Mesenchymal stem cell (in vitro differentiated cells and primary cell): ENCODE measurements at regions not wholly inside any gene's neighbourhood (a gene's known extent, or its start where the extent isn't known, plus 50 kb on each side); places are given as distances from the start of the nearest gene placed in this dataset.

ENCODE experiments used
- DNase-seq: peaks from one replicate; pipeline ENCODE4 v3.0.0-alpha.2; 2013
- H2AFZ ChIP-seq: one replicate; pipeline ENCODE4 v1.6.1; 2013; ENCODE audit warnings: low read depth, mild to moderate bottlenecking, control low read depth, inconsistent platforms, low read length, moderate library complexity
- H2AK5ac ChIP-seq: 2 replicates; pipeline ENCODE4 v1.6.1; 2013; ENCODE audit warnings: low read length, moderate library complexity, mild to moderate bottlenecking, inconsistent platforms; ENCODE audit not compliant: severe bottlenecking
- H2BK120ac ChIP-seq: one replicate; pipeline ENCODE4 v1.6.1; 2013; ENCODE audit warnings: low read depth, mild to moderate bottlenecking, inconsistent platforms, low read length, moderate library complexity
- H2BK12ac ChIP-seq, 2 experiments: one replicate each; pipeline ENCODE4 v1.6.1; 2013; ENCODE audit warnings: inconsistent platforms in 2 of 2, low read length in 2 of 2, mild to moderate bottlenecking in 2 of 2, moderate library complexity in 2 of 2, control low read depth in 1 of 2
- H2BK15ac ChIP-seq: one replicate; pipeline ENCODE4 v1.6.1; 2013; ENCODE audit warnings: mild to moderate bottlenecking, low read depth, inconsistent platforms; ENCODE audit not compliant: poor library complexity, severe bottlenecking
- H2BK5ac ChIP-seq: 2 replicates; pipeline ENCODE4 v1.6.1; 2013; ENCODE audit warnings: low read depth, mild to moderate bottlenecking, low read length, control low read depth, inconsistent platforms; ENCODE audit not compliant: poor library complexity, severe bottlenecking
- H3K14ac ChIP-seq, 2 experiments: one replicate each; pipeline ENCODE4 v1.6.1; 2013; ENCODE audit warnings: inconsistent platforms in 2 of 2, low read length in 2 of 2, control low read depth in 1 of 2, mild to moderate bottlenecking in 1 of 2, moderate library complexity in 1 of 2
- H3K18ac ChIP-seq, 2 experiments: one replicate each; pipeline ENCODE4 v1.6.1; 2013; ENCODE audit warnings: inconsistent platforms in 2 of 2, low read length in 2 of 2, control low read depth in 1 of 2, low read depth in 1 of 2, mild to moderate bottlenecking in 1 of 2
- H3K23ac ChIP-seq, 2 experiments: one replicate each; pipeline ENCODE4 v1.6.1; 2013; ENCODE audit warnings: inconsistent platforms in 2 of 2, low read length in 2 of 2, mild to moderate bottlenecking in 2 of 2, moderate library complexity in 2 of 2, control low read depth in 1 of 2
- H3K27ac ChIP-seq: 2 replicates; pipeline ENCODE4 v1.5.1; 2013; ENCODE audit warnings: mild to moderate bottlenecking, moderate library complexity, low read length, control low read depth, inconsistent platforms; ENCODE audit not compliant: poor library complexity, severe bottlenecking
- H3K27me3 ChIP-seq, 2 experiments: 2 replicates each; pipeline versions ENCODE4 v1.6.1 to v1.7.0; 2013; ENCODE audit warnings: low read length in 2 of 2, mild to moderate bottlenecking in 2 of 2, moderate library complexity in 2 of 2, control low read depth in 1 of 2, inconsistent platforms in 1 of 2; ENCODE audit not compliant: control insufficient read depth in 1 of 2, insufficient read depth in 1 of 2
- H3K36me3 ChIP-seq, 2 experiments: 2 replicates each; pipeline versions ENCODE4 v1.6.1 to v1.7.0; 2013; ENCODE audit warnings: low read length in 2 of 2, control low read depth in 1 of 2, inconsistent platforms in 1 of 2, low read depth in 1 of 2, mild to moderate bottlenecking in 1 of 2; ENCODE audit not compliant: insufficient read depth in 2 of 2, control insufficient read depth in 1 of 2
- H3K4ac ChIP-seq, 2 experiments: one replicate each; pipeline ENCODE4 v1.6.1; 2013; ENCODE audit warnings: inconsistent platforms in 2 of 2, low read length in 2 of 2, mild to moderate bottlenecking in 2 of 2, moderate library complexity in 2 of 2, control low read depth in 1 of 2, low read depth in 1 of 2
- H3K4me1 ChIP-seq: 2 replicates; pipeline ENCODE4 v1.6.1; 2013; ENCODE audit warnings: low read depth, low read length, control low read depth; ENCODE audit not compliant: control insufficient read depth, insufficient read depth
- H3K4me2 ChIP-seq: 2 replicates; pipeline ENCODE4 v1.6.1; 2013; ENCODE audit warnings: low read length, mild to moderate bottlenecking, inconsistent platforms; ENCODE audit not compliant: poor library complexity, severe bottlenecking
- H3K4me3 ChIP-seq, 2 experiments: 2 replicates each; pipeline versions ENCODE4 v1.5.1 to v1.7.0; 2013; ENCODE audit warnings: low read length in 2 of 2, mild to moderate bottlenecking in 2 of 2, control low read depth in 1 of 2, low read depth in 1 of 2; ENCODE audit not compliant: insufficient read depth in 1 of 2
- H3K79me1 ChIP-seq: replicated peaks from 2 replicates; pipeline ENCODE4 v1.6.1; 2013; ENCODE audit warnings: mild to moderate bottlenecking, control low read depth, low read length, inconsistent platforms; ENCODE audit not compliant: poor library complexity, severe bottlenecking
- H3K9ac ChIP-seq: 2 replicates; pipeline ENCODE4 v1.7.0; 2013; ENCODE audit warnings: mild to moderate bottlenecking, low read length, moderate library complexity
- H3K9me3 ChIP-seq: 2 replicates; pipeline ENCODE4 v1.7.0; 2013; ENCODE audit warnings: mild to moderate bottlenecking, low read length; ENCODE audit not compliant: control insufficient read depth
- H4K8ac ChIP-seq: one replicate; pipeline ENCODE4 v1.6.1; 2013; ENCODE audit warnings: inconsistent platforms, mild to moderate bottlenecking, low read length, moderate library complexity
- H4K91ac ChIP-seq: one replicate; pipeline ENCODE4 v1.6.1; 2013; ENCODE audit warnings: mild to moderate bottlenecking, low read length, inconsistent platforms
- WGBS: methylation state at CpG from one replicate; pipeline ENCODE4 v1.1.7; 2013; ENCODE audit warnings: mixed read lengths; 5-methylcytosine and 5-hydroxymethylcytosine counted together

DNA sequence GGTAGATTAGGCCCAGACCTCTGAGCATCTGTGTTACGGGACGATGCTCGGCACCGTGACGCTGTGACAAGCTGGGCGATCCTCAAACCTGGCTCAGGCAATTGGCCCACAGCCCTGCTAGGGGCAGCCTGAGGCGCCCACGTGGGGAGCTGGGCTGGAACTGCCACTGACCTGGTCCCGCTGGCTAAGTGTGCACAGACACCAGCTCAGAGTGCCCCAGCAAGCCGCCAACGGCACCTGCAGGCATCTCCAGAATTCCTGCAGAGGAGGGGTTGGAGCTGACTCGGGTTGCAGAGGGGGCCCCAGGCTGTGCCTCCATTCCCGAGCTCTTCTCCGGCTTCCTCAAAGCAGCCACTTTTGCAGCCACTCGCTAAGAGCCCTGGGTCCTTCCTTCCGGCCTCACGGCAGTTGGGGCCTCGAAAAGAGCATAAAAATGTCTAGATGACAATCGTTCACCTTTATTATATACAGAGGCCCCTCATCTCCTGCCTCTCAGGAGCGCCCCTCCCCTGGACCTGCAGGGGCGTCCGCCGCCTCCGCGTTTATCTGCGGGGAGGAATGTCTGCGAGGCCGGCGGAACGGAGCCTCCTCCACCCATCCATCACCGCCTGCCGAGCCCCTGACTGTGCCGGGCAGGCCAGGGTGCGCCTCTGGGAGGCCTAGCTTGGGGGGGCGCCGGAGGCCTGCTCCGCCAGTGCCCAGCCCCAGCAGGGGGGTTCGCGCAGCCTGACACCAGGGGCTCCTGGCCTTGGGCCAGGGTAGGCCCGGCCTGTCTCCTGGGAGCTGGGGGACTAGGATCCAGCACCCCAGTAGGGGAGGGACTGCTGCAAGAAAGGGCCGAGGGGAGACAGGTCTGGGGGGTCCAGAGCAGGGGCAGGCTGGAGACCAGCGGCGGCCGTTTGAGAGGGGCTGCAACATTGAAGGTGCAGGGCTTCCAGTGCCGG lies 144.9 kb downstream of the BARX1 start:
- 63% methylated on average over 41 of the region's 45 CpGs for WGBS

DNA sequence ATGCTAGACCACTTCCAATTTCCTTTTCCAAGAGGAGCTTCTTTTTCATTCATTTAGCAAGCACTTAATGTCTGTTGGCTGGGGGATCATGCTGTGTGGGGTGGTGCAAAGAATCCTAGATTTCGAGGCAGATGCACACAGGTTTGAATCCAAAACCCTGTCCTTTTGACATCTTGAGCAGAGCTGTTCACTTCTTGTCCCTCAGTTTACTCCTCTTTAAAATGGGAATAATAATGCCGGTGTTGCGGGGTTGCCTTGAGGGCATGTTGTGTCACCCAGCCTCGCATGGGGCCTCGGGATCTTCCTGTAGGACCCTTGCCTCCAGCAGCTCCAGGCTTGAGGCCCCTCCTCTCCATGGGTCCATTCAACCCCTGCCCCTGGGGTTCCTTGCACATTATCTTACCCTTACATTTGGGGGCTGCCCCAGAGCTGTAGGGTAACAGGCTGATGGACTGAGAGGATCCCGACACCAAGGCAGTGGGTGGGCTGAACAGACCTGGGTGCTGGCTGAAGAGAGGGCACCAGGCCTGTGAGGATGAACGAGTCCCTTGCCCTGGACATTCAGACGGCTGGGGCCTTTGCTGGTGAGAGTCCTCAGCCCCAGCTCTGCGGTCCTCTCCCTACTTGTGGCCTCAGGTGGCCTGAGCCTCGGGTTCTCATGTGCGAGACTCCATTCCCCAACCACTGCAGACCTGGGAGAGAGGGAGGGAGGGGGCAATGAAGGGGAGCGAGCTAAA lies 145.8 kb downstream of the BARX1 start:
- Histone ChIP-seq H4K91ac (no peak overlapping the region), H2BK15ac (no peak overlapping the region), H4K8ac (no peak overlapping the region), H2AFZ (no peak overlapping the region), H2AK5ac (no peak overlapping the region), H3K27ac (no peak overlapping the region), H3K4me3 (no peak overlapping the region), H2BK5ac (no peak overlapping the region), H3K9me3 (no peaks in the 10 kb centered on the region), H2BK12ac (no peak overlapping the region), H3K9ac (no peak overlapping the region), H2BK120ac (no peak overlapping the region), H3K4me2 (no peak overlapping the region), H3K36me3 (no peaks in the 10 kb centered on the region), H3K4me1 (no peaks in the 10 kb centered on the region), H3K23ac (no peak overlapping the region), H3K27me3 (peaks cover 10 to 30% of the 10 kb centered on the region in 2 experiments), H3K4ac (no peak overlapping the region), H3K79me1 (no peaks in the 10 kb centered on the region), H3K14ac (no peak overlapping the region), H3K18ac (no peak overlapping the region)
- DNase-seq, result no peak
- WGBS, result 77% methylated on average over 10 of the region's 12 CpGs

More for the DNA sequence above, 144.9 kb downstream of the BARX1 start:
- H2BK12ac ChIP-seq, result no peak overlapping the region
- no peak for DNase-seq
- H2BK5ac ChIP-seq, result no peak overlapping the region
- no peak overlapping the region for H3K18ac ChIP-seq
- no peak overlapping the region for H3K9ac ChIP-seq
- no peaks in the 10 kb centered on the region for H3K36me3 ChIP-seq
- no peaks in the 10 kb centered on the region for H3K4me1 ChIP-seq
- H3K23ac ChIP-seq, result no peak overlapping the region
- H3K9me3 ChIP-seq, result no peaks in the 10 kb centered on the region
- no peak overlapping the region for H3K4me2 ChIP-seq
- no peak overlapping the region for H2AFZ ChIP-seq
- H3K4me3 ChIP-seq, result peak overlapping the region in 1 of 2 experiments; percentile 24
- no peak overlapping the region for H4K91ac ChIP-seq
- no peak overlapping the region for H3K4ac ChIP-seq
- H2AK5ac ChIP-seq, result no peak overlapping the region
- H3K14ac ChIP-seq, result no peak overlapping the region
- no peaks in the 10 kb centered on the region for H3K79me1 ChIP-seq
- H2BK15ac ChIP-seq, result no peak overlapping the region
- peaks cover 10 to 34% of the 10 kb centered on the region in 2 experiments for H3K27me3 ChIP-seq
- H3K27ac ChIP-seq, result no peak overlapping the region
- H2BK120ac ChIP-seq, result no peak overlapping the region
- H4K8ac ChIP-seq, result no peak overlapping the region

DNA sequence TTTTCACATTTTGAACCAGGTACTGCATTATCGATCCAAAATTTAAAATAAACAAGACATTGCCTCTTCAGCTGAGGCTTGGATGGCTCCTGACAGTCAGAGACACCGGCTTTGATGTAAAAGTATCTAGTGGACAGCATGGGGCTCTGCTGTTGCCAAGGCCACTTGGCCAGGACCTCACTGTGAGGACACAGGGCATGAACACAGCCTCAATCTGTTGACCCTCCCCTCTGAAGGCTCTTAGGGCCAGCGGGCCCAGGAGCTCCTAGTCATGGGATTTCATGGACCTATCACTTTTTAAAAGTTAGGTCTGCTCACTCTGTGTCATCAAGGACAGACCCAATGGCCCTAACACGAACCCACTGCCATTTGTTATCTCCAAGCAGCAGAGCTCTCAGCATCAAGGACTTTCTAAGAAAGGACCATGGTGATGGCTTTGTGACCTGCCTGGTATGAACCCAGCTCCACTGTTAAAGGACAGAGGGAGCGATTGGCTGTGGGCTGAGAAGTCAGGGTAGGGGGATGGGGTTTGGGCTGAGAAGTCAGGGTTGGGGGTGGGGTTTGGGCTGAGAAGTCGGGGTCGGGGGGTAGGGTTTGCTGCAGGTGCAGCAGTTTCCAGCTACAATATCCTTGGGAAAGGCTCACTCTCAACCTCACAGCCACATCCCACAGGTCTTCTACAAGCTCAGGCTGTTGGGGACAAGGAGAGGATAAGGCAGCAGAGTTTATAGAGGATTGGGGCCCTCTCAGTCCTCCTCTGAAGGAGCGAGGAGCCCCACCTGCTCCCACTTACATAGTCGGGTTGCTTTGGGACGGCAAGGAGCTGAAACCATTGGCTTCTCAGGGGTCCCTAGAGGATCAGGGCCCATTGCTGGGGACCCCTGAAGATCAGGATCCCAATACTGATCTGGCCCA lies 146.8 kb downstream of the BARX1 start:
- Histone ChIP-seq H3K4ac (no peak overlapping the region), H2BK15ac (no peak overlapping the region), H3K4me3 (no peak overlapping the region), H2AK5ac (no peak overlapping the region), H3K36me3 (no peaks in the 10 kb centered on the region), H4K8ac (no peak overlapping the region), H3K9me3 (no peaks in the 10 kb centered on the region), H3K27me3 (peaks cover 10 to 24% of the 10 kb centered on the region in 2 experiments), H2BK120ac (no peak overlapping the region), H2BK5ac (no peak overlapping the region), H3K14ac (no peak overlapping the region), H2BK12ac (no peak overlapping the region), H3K79me1 (no peaks in the 10 kb centered on the region), H3K9ac (no peak overlapping the region), H4K91ac (no peak overlapping the region), H3K4me2 (no peak overlapping the region), H2AFZ (no peak overlapping the region), H3K18ac (no peak overlapping the region), H3K27ac (no peak overlapping the region), H3K23ac (no peak overlapping the region), H3K4me1 (no peaks in the 10 kb centered on the region)
- WGBS, result 46% methylated on average over 8 of the region's 10 CpGs
- no peak for DNase-seq
